Mesodermal cell (in vitro differentiated cells): ENCODE measurements at regions not wholly inside any gene's neighbourhood (a gene's known extent, or its start where the extent isn't known, plus 50 kb on each side); places are given as distances from the start of the nearest gene placed in this dataset.
"Not testable (repeated sequence)": the region's sequence is repeated elsewhere in the genome, so short reads cannot be mapped to it uniquely, and the experiment has no call there.

Experiments
- H3K27ac ChIP-seq: 2 replicates; pipeline ENCODE4 v1.7.0; 2013; ENCODE audit warnings: mild to moderate bottlenecking, low read depth, low read length, moderate library complexity; ENCODE audit not compliant: severe bottlenecking
- H3K36me3 ChIP-seq: 2 replicates; pipeline ENCODE4 v1.7.1; 2013; ENCODE audit warnings: mild to moderate bottlenecking, low read length, moderate library complexity; ENCODE audit not compliant: control insufficient read depth, insufficient read depth
- H3K4me1 ChIP-seq: one replicate; pipeline ENCODE4 v1.7.1; 2013; ENCODE audit warnings: mild to moderate bottlenecking, low read length; ENCODE audit not compliant: insufficient read depth, control insufficient read depth, poor library complexity, severe bottlenecking
- H3K4me3 ChIP-seq: 2 replicates; pipeline ENCODE4 v1.7.0; 2013; ENCODE audit warnings: low read length, control low read depth, mild to moderate bottlenecking; ENCODE audit not compliant: insufficient read depth, poor library complexity, severe bottlenecking; ENCODE audit errors: extremely low read depth
- H3K9me3 ChIP-seq: 2 replicates; pipeline ENCODE4 v1.7.1; 2013; ENCODE audit warnings: mild to moderate bottlenecking, low read length, moderate library complexity; ENCODE audit not compliant: control insufficient read depth
- WGBS, 2 experiments: methylation state at CpG; one replicate each; pipeline ENCODE4 v1.1.5; 2013; ENCODE audit warnings: missing lambda C conversion rate in 2 of 2; ENCODE audit not compliant: insufficient coverage in 2 of 2; 5-methylcytosine and 5-hydroxymethylcytosine counted together

GRCh38 chr11:91988443-91988842 lies 236.2 kb upstream of the FAT3 start:
- not testable (repeated sequence) for H3K36me3 ChIP-seq, H3K9me3 ChIP-seq, H3K27ac ChIP-seq, H3K4me1 ChIP-seq, H3K4me3 ChIP-seq

GRCh38 chr11:91986218-91986617 lies 238.4 kb upstream of the FAT3 start:
- no peak overlapping the region for H3K27ac ChIP-seq
- no peaks in the 10 kb centered on the region for H3K36me3 ChIP-seq
- no peaks in the 10 kb centered on the region for H3K4me1 ChIP-seq
- no peaks in the 10 kb centered on the region for H3K9me3 ChIP-seq
- H3K4me3 ChIP-seq: no peak overlapping the region

- Histone ChIP-seq H3K4me3 (no peak overlapping the region), H3K36me3 (no peaks in the 10 kb centered on the region), H3K4me1 (no peaks in the 10 kb centered on the region), H3K9me3 (no peaks in the 10 kb centered on the region), H3K27ac (no peak overlapping the region)
- WGBS, 2 experiments: 100% methylated on average over 1 of the region's 5 CpGs; no CpG with 5 or more reads in 1 of the 2 experiments
Observed at GRCh38 chr11:91984033-91984584, 240.5 kb upstream of the FAT3 start.

- H3K9me3 ChIP-seq: no peaks in the 10 kb centered on the region
- H3K4me1 ChIP-seq: no peaks in the 10 kb centered on the region
- no peak overlapping the region for H3K4me3 ChIP-seq
- H3K27ac ChIP-seq: peak overlapping the region; percentile 18
- no peaks in the 10 kb centered on the region for H3K36me3 ChIP-seq
- WGBS, 2 experiments: no CpG with 5 or more reads among the region's 1 CpG
Observed at GRCh38 chr11:91981995-91982394, 242.6 kb upstream of the FAT3 start.

GRCh38 chr11:91979775-91980174 lies 244.8 kb upstream of the FAT3 start:
- Histone ChIP-seq H3K36me3 (no peaks in the 10 kb centered on the region), H3K9me3 (no peaks in the 10 kb centered on the region), H3K27ac (no peak overlapping the region), H3K4me1 (no peaks in the 10 kb centered on the region), H3K4me3 (no peak overlapping the region)
- WGBS, 2 experiments: 100% methylated on average over 1 of the region's 1 CpG; no CpG with 5 or more reads in 1 of the 2 experiments

GRCh38 chr11:91978747-91979146 lies 245.9 kb upstream of the FAT3 start:
- no peaks in the 10 kb centered on the region for H3K36me3 ChIP-seq
- H3K4me1 ChIP-seq: no peaks in the 10 kb centered on the region
- no peak overlapping the region for H3K4me3 ChIP-seq
- no peak overlapping the region for H3K27ac ChIP-seq
- no peaks in the 10 kb centered on the region for H3K9me3 ChIP-seq
- no CpG with 5 or more reads among the region's 1 CpG for WGBS, 2 experiments

GRCh38 chr11:91972665-91973266 lies 251.9 kb upstream of the FAT3 start:
- 80 to 83% methylated on average over 1 of the region's 3 CpGs for WGBS, 2 experiments

GRCh38 chr11:91970624-91971023 lies 254.0 kb upstream of the FAT3 start:
- Histone ChIP-seq H3K9me3 (no peaks in the 10 kb centered on the region), H3K27ac (no peak overlapping the region), H3K36me3 (no peaks in the 10 kb centered on the region), H3K4me1 (no peaks in the 10 kb centered on the region), H3K4me3 (no peak overlapping the region)

More at GRCh38 chr11:91972665-91973266, 251.9 kb upstream of the FAT3 start:
- Histone ChIP-seq H3K9me3 (no peaks in the 10 kb centered on the region), H3K4me1 (no peaks in the 10 kb centered on the region), H3K27ac (no peak overlapping the region), H3K4me3 (no peak overlapping the region), H3K36me3 (no peaks in the 10 kb centered on the region)

- no peak overlapping the region for H3K4me3 ChIP-seq
- no peak overlapping the region for H3K27ac ChIP-seq
- 69 to 86% methylated on average over 2 of the region's 2 CpGs for WGBS, 2 experiments
Observed at GRCh38 chr11:91969486-91969885, 255.1 kb upstream of the FAT3 start.

GRCh38 chr11:91967691-91968045 lies 256.9 kb upstream of the FAT3 start:
- no peaks in the 10 kb centered on the region for H3K4me1 ChIP-seq
- WGBS, 2 experiments: 100% methylated on average over 1 of the region's 2 CpGs; no CpG with 5 or more reads in 1 of the 2 experiments
- no peak overlapping the region for H3K27ac ChIP-seq
- H3K4me3 ChIP-seq: no peak overlapping the region
- H3K36me3 ChIP-seq: no peaks in the 10 kb centered on the region
- H3K9me3 ChIP-seq: no peaks in the 10 kb centered on the region

More at GRCh38 chr11:91969486-91969885, 255.1 kb upstream of the FAT3 start:
- Histone ChIP-seq H3K9me3 (no peaks in the 10 kb centered on the region), H3K4me1 (no peaks in the 10 kb centered on the region), H3K36me3 (no peaks in the 10 kb centered on the region)

- H3K9me3 ChIP-seq: no peaks in the 10 kb centered on the region
- no peak overlapping the region for H3K27ac ChIP-seq
- H3K36me3 ChIP-seq: no peaks in the 10 kb centered on the region
- no peak overlapping the region for H3K4me3 ChIP-seq
- no peaks in the 10 kb centered on the region for H3K4me1 ChIP-seq
Observed at GRCh38 chr11:91967026-91967690, 257.5 kb upstream of the FAT3 start.
